Esophagus muscularis mucosa (tissue), 4 donors: ENCODE measurements at regions not wholly inside any gene's neighbourhood (a gene's known extent, or its start where the extent isn't known, plus 50 kb on each side); places are given as distances from the start of the nearest gene placed in this dataset.

ENCODE experiments used
- DNase-seq: peaks from one replicate; pipeline ENCODE4 v3.0.0-alpha.2; 2017; ENCODE audit errors: extremely low spot score
- H3K27ac ChIP-seq, 4 donors: fragments of 200-600 bp; sonication (generic); replicated peaks in 1 of 4; 1 replicate in 3 of 4; 2 replicates in 1 of 4; pipeline ENCODE4 v1.5.1; 2016 to 2019; ENCODE audit warnings: mild to moderate bottlenecking in 1 of 4
- H3K27me3 ChIP-seq, 4 donors: fragments of 200-600 bp; sonication (generic); one replicate each; pipeline versions ENCODE4 v1.5.1 to v1.6.0; 2016 to 2019
- H3K36me3 ChIP-seq, 4 donors: fragments of 200-600 bp; sonication (generic); one replicate each; pipeline ENCODE4 v1.5.1; 2016 to 2019
- H3K4me1 ChIP-seq, 4 donors: fragments of 200-600 bp; sonication (generic); one replicate each; pipeline ENCODE4 v1.5.1; 2016 to 2019
- H3K4me3 ChIP-seq, 4 donors: fragments of 200-600 bp; sonication (generic); 1 replicate in 2 of 4; 2 replicates in 2 of 4; pipeline ENCODE4 v1.5.1; 2016 to 2019; ENCODE audit warnings: mild to moderate bottlenecking in 4 of 4, moderate library complexity in 1 of 4
- H3K9me3 ChIP-seq, 4 donors: fragments of 200-600 bp; sonication (generic); 1 replicate in 3 of 4; 2 replicates in 1 of 4; pipeline ENCODE4 v1.5.1; 2016 to 2019
- EP300 ChIP-seq: sonication (generic); formaldehyde crosslinking; IDR thresholded peaks from one replicate; pipeline ENCODE4 v1.6.1; 2017; ENCODE audit warnings: antibody characterized with exemption
- POLR2A ChIP-seq: fragments of 450-650 bp; IDR thresholded peaks from one replicate; pipeline ENCODE4 v1.6.1; 2017; ENCODE audit warnings: antibody characterized with exemption, moderate library complexity, mild to moderate bottlenecking, low read depth
- POLR2AphosphoS5 ChIP-seq, 2 donors: sonication (generic); formaldehyde crosslinking; IDR thresholded peaks; one replicate each; pipeline ENCODE4 v1.6.1; 2017; ENCODE audit warnings: antibody characterized with exemption in 2 of 2
- WGBS: methylation state at CpG from one replicate; pipeline ENCODE4 v1.1.5; 2018; 5-methylcytosine and 5-hydroxymethylcytosine counted together
- intact Hi-C: fragments of 100-400 bp; cut with DNase I; formaldehyde crosslinking; loops from one replicate; pipeline ENCODE4 v1.15.1; 2023
- TF ChIP-seq, protein P1 (sequence below), 3 experiments: fragments of 200-600 bp in 2 of 3; fragments of 450-650 bp in 1 of 3; sonication (generic) in 2 of 3; IDR thresholded peaks; one replicate each; pipeline ENCODE4 v1.5.1; 2017 to 2019; ENCODE audit warnings: antibody characterized with exemption in 3 of 3, mild to moderate bottlenecking in 2 of 3, moderate library complexity in 1 of 3

DNA sequence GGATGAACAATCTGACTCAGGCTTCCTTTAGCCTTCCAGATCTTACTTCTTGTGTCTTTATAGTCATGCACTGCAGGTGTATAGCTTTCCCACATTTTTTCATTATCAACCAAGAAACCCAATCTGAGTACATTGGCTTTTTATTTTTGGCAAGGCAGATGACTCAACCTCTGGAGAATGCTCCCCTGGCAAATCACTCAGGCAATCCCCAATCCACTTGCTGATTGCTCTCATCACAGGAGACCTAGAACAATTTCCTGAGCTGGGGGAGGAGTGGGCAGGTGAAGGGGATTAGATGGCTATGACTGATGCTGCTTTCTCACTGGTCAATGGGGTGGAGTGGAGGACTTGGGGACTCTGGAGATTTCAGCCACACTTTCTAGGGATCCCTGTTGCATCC is 134.4 kb downstream of the SLC16A9 start:
- Histone ChIP-seq H3K27me3 (no peaks in the 10 kb centered on the region), H3K4me1 (peaks cover 0 to 23% (median 12%) of the 10 kb centered on the region in 4 donors), H3K36me3 (no peaks in the 10 kb centered on the region), H3K27ac (no peak overlapping the region), H3K4me3 (no peak overlapping the region), H3K9me3 (no peaks in the 10 kb centered on the region)
- intact Hi-C loops: no loop called here
- DNase-seq: peak; percentile 62
- TF ChIP-seq, protein P1, sequence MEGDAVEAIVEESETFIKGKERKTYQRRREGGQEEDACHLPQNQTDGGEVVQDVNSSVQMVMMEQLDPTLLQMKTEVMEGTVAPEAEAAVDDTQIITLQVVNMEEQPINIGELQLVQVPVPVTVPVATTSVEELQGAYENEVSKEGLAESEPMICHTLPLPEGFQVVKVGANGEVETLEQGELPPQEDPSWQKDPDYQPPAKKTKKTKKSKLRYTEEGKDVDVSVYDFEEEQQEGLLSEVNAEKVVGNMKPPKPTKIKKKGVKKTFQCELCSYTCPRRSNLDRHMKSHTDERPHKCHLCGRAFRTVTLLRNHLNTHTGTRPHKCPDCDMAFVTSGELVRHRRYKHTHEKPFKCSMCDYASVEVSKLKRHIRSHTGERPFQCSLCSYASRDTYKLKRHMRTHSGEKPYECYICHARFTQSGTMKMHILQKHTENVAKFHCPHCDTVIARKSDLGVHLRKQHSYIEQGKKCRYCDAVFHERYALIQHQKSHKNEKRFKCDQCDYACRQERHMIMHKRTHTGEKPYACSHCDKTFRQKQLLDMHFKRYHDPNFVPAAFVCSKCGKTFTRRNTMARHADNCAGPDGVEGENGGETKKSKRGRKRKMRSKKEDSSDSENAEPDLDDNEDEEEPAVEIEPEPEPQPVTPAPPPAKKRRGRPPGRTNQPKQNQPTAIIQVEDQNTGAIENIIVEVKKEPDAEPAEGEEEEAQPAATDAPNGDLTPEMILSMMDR (IDR thresholded peaks at IDR 0.05): no peak
- no peak for TF ChIP-seq POLR2A
- TF ChIP-seq EP300: no peak
- no peak for TF ChIP-seq POLR2AphosphoS5 (IDR thresholded peaks at IDR 0.05)

DNA sequence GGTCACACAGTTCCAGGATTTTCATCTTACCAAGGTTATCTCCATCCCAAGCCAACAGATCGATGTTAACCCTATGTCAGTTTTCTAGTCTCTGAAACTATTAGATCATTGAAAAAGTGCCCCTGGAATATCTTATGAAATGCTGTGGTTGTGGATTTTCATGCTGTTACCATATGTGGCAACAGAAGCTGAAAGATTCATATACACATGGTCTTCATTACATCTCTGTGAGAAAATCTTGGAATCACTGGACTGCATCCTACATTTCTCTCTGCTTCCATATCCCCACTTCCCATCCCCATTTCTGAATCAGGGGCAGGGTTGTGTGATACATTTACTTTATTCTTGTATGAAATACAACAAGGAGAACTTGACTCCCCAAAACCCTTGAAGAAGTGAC is 146.1 kb downstream of the SLC16A9 start:
- H3K27me3 ChIP-seq: no peaks in the 10 kb centered on the region
- no peak overlapping the region for H3K27ac ChIP-seq
- H3K36me3 ChIP-seq: no peaks in the 10 kb centered on the region
- peaks cover 0 to 35% (median 25%) of the 10 kb centered on the region in 4 donors for H3K4me1 ChIP-seq
- intact Hi-C loops: no loop called here
- peak; percentile 8 for DNase-seq
- TF ChIP-seq POLR2A (no peak), POLR2AphosphoS5 (IDR thresholded peaks at IDR 0.05) (no peak), EP300 (no peak)
- TF ChIP-seq, protein P1 (IDR thresholded peaks at IDR 0.05): no peak
- no peaks in the 10 kb centered on the region for H3K9me3 ChIP-seq
- H3K4me3 ChIP-seq: no peak overlapping the region
- WGBS: 94% methylated on average over 1 of the region's 1 CpG

DNA sequence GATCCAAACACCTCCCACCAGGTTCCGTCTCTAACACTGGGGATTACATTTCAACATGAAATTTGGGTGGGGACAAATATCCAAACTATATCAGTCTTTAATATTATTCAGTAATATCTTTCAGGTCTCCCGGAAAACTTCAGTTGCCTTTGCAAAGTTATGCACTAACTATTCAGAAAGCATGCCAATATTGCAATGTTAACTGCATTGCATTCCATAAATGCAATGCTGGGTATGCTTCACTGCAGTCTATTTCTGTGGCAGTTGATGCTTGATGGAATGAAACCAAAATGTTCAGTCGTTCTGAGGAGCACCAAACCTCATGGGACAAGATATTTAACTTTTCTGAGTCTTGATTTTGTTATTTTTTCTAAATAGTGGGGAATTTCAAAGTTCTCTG is 147.5 kb downstream of the SLC16A9 start:
- no peaks in the 10 kb centered on the region for H3K27me3 ChIP-seq
- H3K4me1 ChIP-seq: peaks cover 0 to 44% (median 35%) of the 10 kb centered on the region in 4 donors
- H3K36me3 ChIP-seq: no peaks in the 10 kb centered on the region
- intact Hi-C loops: no loop called here
- peak overlapping the region; percentile 19 to 53 (median 44) for H3K27ac ChIP-seq
- DNase-seq: no peak
- no peak overlapping the region for H3K4me3 ChIP-seq
- H3K9me3 ChIP-seq: no peaks in the 10 kb centered on the region
- 44% methylated on average over 3 of the region's 3 CpGs for WGBS
- TF ChIP-seq, protein P1 (IDR thresholded peaks at IDR 0.05): no peak
- TF ChIP-seq EP300 (no peak), POLR2A (no peak), POLR2AphosphoS5 (IDR thresholded peaks at IDR 0.05) (no peak)

DNA sequence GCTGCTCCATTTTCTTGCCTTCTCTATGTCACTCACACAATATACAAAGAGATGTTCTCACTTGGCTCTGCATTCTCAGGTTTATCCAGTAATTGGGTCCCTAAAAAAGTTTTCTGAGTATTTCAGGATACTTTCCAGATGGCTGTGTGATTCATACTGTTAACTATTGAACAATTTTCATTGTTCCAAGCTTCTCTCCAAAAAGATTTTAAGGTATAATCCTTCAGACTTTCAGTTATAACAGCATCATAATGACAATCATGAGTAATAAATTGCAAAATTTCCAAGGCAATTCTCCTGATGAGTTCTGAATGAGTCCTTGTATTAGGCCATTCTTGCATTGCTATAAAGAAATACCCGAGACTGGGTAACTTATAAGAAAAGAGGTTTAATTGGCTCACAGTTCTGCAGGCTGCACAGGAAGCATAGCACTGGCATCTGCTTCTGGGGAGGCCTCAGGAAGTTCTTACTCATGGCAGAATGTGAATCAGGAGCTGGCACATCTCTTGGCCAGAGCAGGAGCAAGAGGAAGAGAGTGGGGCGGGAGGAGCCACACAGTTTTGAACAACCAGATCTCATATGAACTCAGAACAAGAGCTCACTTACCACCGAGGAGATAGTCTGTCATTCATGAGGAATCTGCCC is 148.1 kb downstream of the SLC16A9 start:
- Histone ChIP-seq H3K27ac (peak overlapping the region; percentile 19 to 53 (median 44)), H3K27me3 (no peaks in the 10 kb centered on the region), H3K4me3 (no peak overlapping the region), H3K36me3 (no peaks in the 10 kb centered on the region), H3K4me1 (peaks cover 0 to 46% (median 37%) of the 10 kb centered on the region in 4 donors), H3K9me3 (no peaks in the 10 kb centered on the region)
- DNase-seq: peak; percentile 55
- 42% methylated on average over 3 of the region's 3 CpGs for WGBS
- TF ChIP-seq POLR2AphosphoS5 (IDR thresholded peaks at IDR 0.05): no peak
- TF ChIP-seq EP300: no peak
- TF ChIP-seq POLR2A: no peak
- TF ChIP-seq, protein P1 (IDR thresholded peaks at IDR 0.05): no peak
- intact Hi-C loops: no loop called here

DNA sequence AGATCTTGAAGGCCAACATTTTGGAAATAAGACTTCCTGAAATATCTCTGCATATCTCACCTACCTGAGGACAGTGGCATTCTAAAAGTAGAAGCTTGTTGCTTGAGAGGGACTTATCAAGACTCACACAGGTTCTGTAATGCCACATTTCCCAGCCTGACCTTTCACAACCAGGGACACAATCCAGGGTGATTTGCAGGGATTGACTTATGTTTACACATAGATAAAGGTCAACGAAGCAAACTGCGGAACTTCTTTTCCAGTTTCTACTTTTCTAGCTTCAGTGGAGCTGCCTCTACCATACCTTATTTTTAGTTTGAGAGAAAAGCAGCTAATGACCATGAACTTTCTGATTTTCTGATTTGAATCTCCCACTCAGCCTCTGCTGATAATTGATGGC is 148.7 kb downstream of the SLC16A9 start:
- TF ChIP-seq EP300 (no peak), POLR2A (no peak), POLR2AphosphoS5 (IDR thresholded peaks at IDR 0.05) (no peak)
- TF ChIP-seq, protein P1 (IDR thresholded peaks at IDR 0.05): no peak
- no peaks in the 10 kb centered on the region for H3K36me3 ChIP-seq
- WGBS: 37% methylated on average over 2 of the region's 2 CpGs
- H3K4me3 ChIP-seq: no peak overlapping the region
- no peaks in the 10 kb centered on the region for H3K9me3 ChIP-seq
- H3K27me3 ChIP-seq: no peaks in the 10 kb centered on the region
- peak overlapping the region; percentile 19 to 53 (median 44) for H3K27ac ChIP-seq
- no peak for DNase-seq
- intact Hi-C loops: no loop called here
- peaks cover 0 to 46% (median 37%) of the 10 kb centered on the region in 4 donors for H3K4me1 ChIP-seq
